HCT116 (cell line): ENCODE measurements at regions not wholly inside any gene's neighbourhood (a gene's known extent, or its start where the extent isn't known, plus 50 kb on each side); places are given as distances from the start of the nearest gene placed in this dataset.

Source experiments
- ATAC-seq: fragments of 200-7000 bp; cut with Tn5 transposase; 2 replicates; pipeline ENCODE4 v1.9.1; 2020; ENCODE audit warnings: mild to moderate bottlenecking, moderate library complexity
- BruUV-seq: library from RNA; stranded (reverse); fragments of 400-500 nt; replicated peaks from 2 replicates; lab custom pipeline; 2021; lab: Mats Ljungman, UMichigan
- CTCF ChIA-PET: fragments of 300-600 bp; sonication (Branson Sonifier 250); formaldehyde crosslinking; loops from one replicate; lab custom pipeline; 2021; ENCODE audit warnings: antibody characterized with exemption; lab: Charles Lee
- POLR2A ChIA-PET: fragments of 300-600, 350-600 bp; sonication (Branson Sonifier 250); formaldehyde crosslinking; loops from one replicate; lab custom pipeline; 2021; ENCODE audit warnings: antibody characterized with exemption; lab: Charles Lee
- RAD21 ChIA-PET, 2 experiments: fragments of 300-600 bp; sonication (Branson Sonifier 250); formaldehyde crosslinking; loops; one replicate each; lab custom pipeline; 2023; ENCODE audit warnings: low total read pairs in 2 of 2; ENCODE audit not compliant: uncharacterized antibody in 2 of 2, unreplicated experiment in 2 of 2, low non-redundant PET in 1 of 2; lab: Charles Lee
- DNase-seq: peaks from one replicate; pipeline ENCODE4 v3.0.0-alpha.2; 2010; ENCODE audit warnings: low read depth, low spot score
- H2AFZ ChIP-seq: fragments of 200-600 bp; shearing (Covaris generic), sonication (generic); 2 replicates; pipeline ENCODE4 v1.6.1; 2017; ENCODE audit warnings: low read depth, mixed run types, mixed read lengths, antibody characterized with exemption, low read length; ENCODE audit not compliant: poor library complexity, severe bottlenecking
- H3K27ac ChIP-seq: 2 replicates; pipeline ENCODE4 v1.5.1; 2012; ENCODE audit warnings: low read depth, low read length
- H3K27me3 ChIP-seq: fragments of 200-600 bp; sonication (generic); 2 replicates; pipeline ENCODE4 v1.6.1; 2016; ENCODE audit warnings: mixed run types, low read length, mixed read lengths; ENCODE audit not compliant: insufficient read depth
- H3K36me3 ChIP-seq, 2 experiments: fragments of 200-500 bp in 1 of 2; fragments of 200-600 bp in 1 of 2; sonication (Bioruptor generic) in 1 of 2; sonication (generic) in 1 of 2; 2 replicates each; pipeline versions ENCODE4 v1.5.1 to v1.6.1; 2014 to 2016; ENCODE audit warnings: low read length in 2 of 2, inconsistent platforms in 1 of 2, mixed read lengths in 1 of 2, mixed run types in 1 of 2; ENCODE audit not compliant: insufficient read depth in 2 of 2, control insufficient read depth in 1 of 2
- H3K4me1 ChIP-seq, 2 experiments: fragments of 200-600 bp in 1 of 2; sonication (generic) in 1 of 2; 2 replicates each; pipeline versions ENCODE4 v1.5.1 to v1.6.1; 2012 to 2017; ENCODE audit warnings: low read length in 2 of 2, inconsistent platforms in 1 of 2, mild to moderate bottlenecking in 1 of 2, mixed read lengths in 1 of 2, mixed run types in 1 of 2, moderate library complexity in 1 of 2; ENCODE audit not compliant: insufficient read depth in 2 of 2, control insufficient read depth in 1 of 2
- H3K4me2 ChIP-seq: fragments of 200-600 bp; sonication (generic); 2 replicates; pipeline ENCODE4 v1.6.1; 2017; ENCODE audit warnings: mixed run types, low read length, mixed read lengths
- H3K4me3 ChIP-seq, 2 experiments: fragments of 200-600 bp in 1 of 2; sonication (generic) in 1 of 2; replicated peaks in 1 of 2; 2 replicates each; pipeline ENCODE4 v1.5.1; 2011 to 2016; ENCODE audit warnings: low read length in 2 of 2, control low read depth in 1 of 2, low read depth in 1 of 2, mild to moderate bottlenecking in 1 of 2, mixed read lengths in 1 of 2, mixed run types in 1 of 2
- H3K79me2 ChIP-seq: fragments of 200-600 bp; sonication (generic); 2 replicates; pipeline ENCODE4 v1.6.1; 2017; ENCODE audit warnings: mild to moderate bottlenecking, mixed run types, low read length, moderate library complexity, mixed read lengths; ENCODE audit not compliant: insufficient read depth
- H3K9ac ChIP-seq: fragments of 200-600 bp; sonication (generic); 2 replicates; pipeline ENCODE4 v1.6.1; 2016; ENCODE audit warnings: low read length, mixed read lengths
- H3K9me2 ChIP-seq: fragments of 200-600 bp; sonication (generic), shearing (Covaris generic); 2 replicates; pipeline ENCODE4 v1.6.1; 2017; ENCODE audit warnings: mixed run types, mild to moderate bottlenecking, moderate library complexity; ENCODE audit not compliant: insufficient read depth
- H3K9me3 ChIP-seq, 2 experiments: fragments of 200-500 bp in 1 of 2; fragments of 200-600 bp in 1 of 2; sonication (Bioruptor generic) in 1 of 2; sonication (generic) in 1 of 2; 2 replicates each; pipeline ENCODE4 v1.6.1; 2014 to 2017; ENCODE audit warnings: low read length in 2 of 2, mixed read lengths in 2 of 2, inconsistent platforms in 1 of 2, low read depth in 1 of 2, mild to moderate bottlenecking in 1 of 2, mixed run types in 1 of 2, moderate library complexity in 1 of 2; ENCODE audit not compliant: control insufficient read depth in 1 of 2, insufficient read depth in 1 of 2
- H4K20me1 ChIP-seq: fragments of 200-600 bp; sonication (generic), shearing (Covaris generic); 2 replicates; pipeline ENCODE4 v1.6.1; 2017; ENCODE audit warnings: mixed run types, mild to moderate bottlenecking, moderate library complexity; ENCODE audit not compliant: insufficient read depth
- ATF3 ChIP-seq: IDR thresholded peaks from 2 replicates; pipeline ENCODE4 v1.6.1; 2012
- CTCF ChIP-seq, 3 experiments: fragments of 200-600 bp in 1 of 3; sonication (generic) in 1 of 3; IDR thresholded peaks in 2 of 3; conservative IDR thresholded peaks in 1 of 3; 2 replicates each; pipeline ENCODE4 v1.5.1; 2012 to 2017; ENCODE audit warnings: low read depth in 2 of 3, low read length in 2 of 3, antibody characterized with exemption in 1 of 3, borderline replicate concordance in 1 of 3, control low read depth in 1 of 3, mild to moderate bottlenecking in 1 of 3, mixed read lengths in 1 of 3, mixed run types in 1 of 3, moderate library complexity in 1 of 3; ENCODE audit not compliant: insufficient read depth in 1 of 3
- ELF1 ChIP-seq: IDR thresholded peaks from 2 replicates; pipeline ENCODE4 v1.6.1; 2012; ENCODE audit warnings: low read depth, borderline replicate concordance
- EZH2 ChIP-seq: fragments of 200-600 bp; sonication (generic); IDR thresholded peaks from 2 replicates; pipeline ENCODE4 v1.6.1; 2017; ENCODE audit warnings: antibody characterized with exemption, mixed run types
- JUND ChIP-seq: IDR thresholded peaks from 2 replicates; pipeline ENCODE4 v1.6.1; 2012
- MAX ChIP-seq: IDR thresholded peaks from 2 replicates; pipeline ENCODE4 v1.6.1; 2012
- POLR2A ChIP-seq: IDR thresholded peaks from 2 replicates; pipeline ENCODE4 v1.7.0; 2011; ENCODE audit warnings: borderline replicate concordance; ENCODE audit not compliant: insufficient read depth, insufficient read length; ENCODE audit errors: extremely low read depth
- RAD21 ChIP-seq: IDR thresholded peaks from 2 replicates; pipeline ENCODE4 v1.6.1; 2012; ENCODE audit warnings: low read depth, mild to moderate bottlenecking
- SIN3A ChIP-seq: IDR thresholded peaks from 2 replicates; pipeline ENCODE4 v1.6.1; 2012; ENCODE audit warnings: low read depth
- SRF ChIP-seq: IDR thresholded peaks from 2 replicates; pipeline ENCODE4 v1.6.1; 2012; ENCODE audit warnings: low read depth
- TCF7L2 ChIP-seq: IDR thresholded peaks from 2 replicates; pipeline ENCODE4 v1.7.0; 2011; ENCODE audit warnings: borderline replicate concordance, inconsistent platforms; ENCODE audit not compliant: insufficient read depth, insufficient read length; ENCODE audit errors: extremely low read depth
- YY1 ChIP-seq: IDR thresholded peaks from 2 replicates; pipeline ENCODE4 v1.6.1; 2011; ENCODE audit warnings: low read length, low read depth, moderate library complexity, mild to moderate bottlenecking; ENCODE audit not compliant: insufficient replicate concordance; ENCODE audit errors: extremely low read depth
- ZFX ChIP-seq: fragments of 450-650 bp; IDR thresholded peaks from 2 replicates; pipeline ENCODE4 v1.6.1; 2017
- ZNF274 ChIP-seq: fragments of 200-500 bp; sonication (Bioruptor generic); IDR thresholded peaks from 2 replicates; pipeline ENCODE4 v1.6.1; 2014; ENCODE audit warnings: mild to moderate bottlenecking, low read depth, low read length, inconsistent platforms
- intact Hi-C: fragments of 100-400 bp; cut with micrococcal nuclease; formaldehyde crosslinking; loops from 2 replicates; pipeline ENCODE4 v1.10.0; 2022
- TF ChIP-seq, protein P1 (sequence below): IDR thresholded peaks from 2 replicates; pipeline ENCODE4 v1.6.1; 2011; ENCODE audit warnings: mild to moderate bottlenecking, low read length, moderate library complexity; ENCODE audit not compliant: insufficient replicate concordance; ENCODE audit errors: extremely low read depth

DNA sequence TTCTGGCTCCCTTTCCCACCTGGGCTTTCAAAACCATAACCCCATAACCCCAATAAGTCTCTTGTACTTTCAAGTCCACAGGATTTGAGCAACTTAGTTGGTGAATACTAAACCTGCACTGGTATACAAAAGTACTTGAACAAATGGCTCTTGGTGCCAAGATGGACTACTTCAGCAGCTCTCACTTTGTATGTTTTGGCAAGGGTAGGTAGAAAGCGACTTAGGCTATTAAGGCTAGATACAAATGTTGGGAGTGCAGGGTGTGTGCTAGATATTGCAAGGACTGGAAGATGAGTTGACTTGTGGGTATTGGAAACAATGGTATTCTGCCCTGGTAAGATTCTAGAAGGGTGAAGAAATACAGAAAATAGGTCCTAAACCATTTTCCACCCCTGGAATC is 182.6 kb upstream of the MOCS1 start:
- intact Hi-C loops: no loop called here
- Histone ChIP-seq H3K27me3 (peaks cover 10% of the 10 kb centered on the region; the same call in 1 of the 2 replicates), H3K9ac (no peak overlapping the region), H2AFZ (no peak overlapping the region), H3K4me2 (no peak overlapping the region), H3K36me3 (no peaks in the 10 kb centered on the region), H4K20me1 (no peaks in the 10 kb centered on the region), H3K4me1 (no peaks in the 10 kb centered on the region), H3K79me2 (no peaks in the 10 kb centered on the region), H3K9me3 (no peaks in the 10 kb centered on the region), H3K4me3 (no peak overlapping the region), H3K9me2 (no peaks in the 10 kb centered on the region), H3K27ac (no peak overlapping the region)
- ATAC-seq (no peak), DNase-seq (no peak)
- ChIA-PET CTCF (no interaction called here), POLR2A (no interaction called here), RAD21 (no interaction called here)
- no TSS peak for BruUV-seq
- TF ChIP-seq, protein P1, sequence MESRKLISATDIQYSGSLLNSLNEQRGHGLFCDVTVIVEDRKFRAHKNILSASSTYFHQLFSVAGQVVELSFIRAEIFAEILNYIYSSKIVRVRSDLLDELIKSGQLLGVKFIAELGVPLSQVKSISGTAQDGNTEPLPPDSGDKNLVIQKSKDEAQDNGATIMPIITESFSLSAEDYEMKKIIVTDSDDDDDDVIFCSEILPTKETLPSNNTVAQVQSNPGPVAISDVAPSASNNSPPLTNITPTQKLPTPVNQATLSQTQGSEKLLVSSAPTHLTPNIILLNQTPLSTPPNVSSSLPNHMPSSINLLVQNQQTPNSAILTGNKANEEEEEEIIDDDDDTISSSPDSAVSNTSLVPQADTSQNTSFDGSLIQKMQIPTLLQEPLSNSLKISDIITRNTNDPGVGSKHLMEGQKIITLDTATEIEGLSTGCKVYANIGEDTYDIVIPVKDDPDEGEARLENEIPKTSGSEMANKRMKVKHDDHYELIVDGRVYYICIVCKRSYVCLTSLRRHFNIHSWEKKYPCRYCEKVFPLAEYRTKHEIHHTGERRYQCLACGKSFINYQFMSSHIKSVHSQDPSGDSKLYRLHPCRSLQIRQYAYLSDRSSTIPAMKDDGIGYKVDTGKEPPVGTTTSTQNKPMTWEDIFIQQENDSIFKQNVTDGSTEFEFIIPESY: no peak
- TF ChIP-seq ZFX (no peak), YY1 (no peak), CTCF (IDR thresholded peaks at IDR 0.05 in 2 of 3, conservative IDR thresholded peaks at IDR 0.05 in 1 of 3; ENCODE audit: borderline replicate concordance in 1 of 3, insufficient read depth in 1 of 3, low read depth in 2 of 3, low read length in 2 of 3) (no peak), MAX (no peak), POLR2A (no peak), ATF3 (no peak), JUND (no peak), RAD21 (no peak), ELF1 (no peak), ZNF274 (no peak), SIN3A (no peak), EZH2 (no peak), SRF (no peak), TCF7L2 (no peak)
